ENCODE measurements at regions not wholly inside any gene's neighbourhood (a gene's known extent, or its start where the extent isn't known, plus 50 kb on each side); places are given as distances from the start of the nearest gene placed in this dataset.

DNA sequence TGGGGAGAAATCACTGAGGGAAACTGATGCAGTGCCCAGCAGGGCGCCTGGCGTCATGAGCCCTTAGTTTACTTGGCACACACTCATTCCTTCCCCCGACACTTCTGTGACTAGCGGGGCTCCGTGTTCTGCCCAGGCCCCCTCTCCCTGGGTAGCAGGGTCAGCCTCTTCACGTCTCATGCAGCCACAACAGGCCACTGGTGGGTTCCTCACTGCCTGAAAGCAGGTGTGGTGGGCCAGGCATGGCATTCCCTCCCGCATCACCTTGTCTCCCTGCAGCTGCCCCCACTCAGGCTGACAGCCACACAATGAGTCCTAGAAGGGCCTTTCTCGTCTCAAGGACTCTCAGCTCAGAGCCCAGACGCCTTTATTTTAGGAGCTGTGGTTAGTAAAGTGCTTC is 51.1 kb upstream of the CPLX2 start:
- TF ChIP-seq, protein P1, sequence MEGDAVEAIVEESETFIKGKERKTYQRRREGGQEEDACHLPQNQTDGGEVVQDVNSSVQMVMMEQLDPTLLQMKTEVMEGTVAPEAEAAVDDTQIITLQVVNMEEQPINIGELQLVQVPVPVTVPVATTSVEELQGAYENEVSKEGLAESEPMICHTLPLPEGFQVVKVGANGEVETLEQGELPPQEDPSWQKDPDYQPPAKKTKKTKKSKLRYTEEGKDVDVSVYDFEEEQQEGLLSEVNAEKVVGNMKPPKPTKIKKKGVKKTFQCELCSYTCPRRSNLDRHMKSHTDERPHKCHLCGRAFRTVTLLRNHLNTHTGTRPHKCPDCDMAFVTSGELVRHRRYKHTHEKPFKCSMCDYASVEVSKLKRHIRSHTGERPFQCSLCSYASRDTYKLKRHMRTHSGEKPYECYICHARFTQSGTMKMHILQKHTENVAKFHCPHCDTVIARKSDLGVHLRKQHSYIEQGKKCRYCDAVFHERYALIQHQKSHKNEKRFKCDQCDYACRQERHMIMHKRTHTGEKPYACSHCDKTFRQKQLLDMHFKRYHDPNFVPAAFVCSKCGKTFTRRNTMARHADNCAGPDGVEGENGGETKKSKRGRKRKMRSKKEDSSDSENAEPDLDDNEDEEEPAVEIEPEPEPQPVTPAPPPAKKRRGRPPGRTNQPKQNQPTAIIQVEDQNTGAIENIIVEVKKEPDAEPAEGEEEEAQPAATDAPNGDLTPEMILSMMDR (IDR thresholded peaks at IDR 0.05; ENCODE audit: low read depth, low read length, missing control alignments), result no peak
- no peak overlapping the region for H3K4me3 ChIP-seq (ENCODE audit: low read depth, low read length)
- in situ Hi-C loops (cut with HindIII; ENCODE audit: low sequenced_read_pairs), result no loop called here
- DNase-seq (ENCODE audit: low read depth), result no peak

All from astrocyte of the cerebellum (primary cell).